Cardiac fibroblast (primary cell): ENCODE measurements at regions not wholly inside any gene's neighbourhood (a gene's known extent, or its start where the extent isn't known, plus 50 kb on each side); places are given as distances from the start of the nearest gene placed in this dataset.
A peak's percentile ranks its signal among the peaks of the same experiment; 100 is the strongest.

Source experiments
- DNase-seq, 2 donors: peaks; one replicate each; pipeline versions ENCODE4 v3.0.0 to v3.0.0-alpha.2; 2010; ENCODE audit warnings: low read depth in 2 of 2
- H3K4me3 ChIP-seq, 2 donors: replicated peaks in 1 of 2; 1 replicate in 1 of 2; 2 replicates in 1 of 2; pipeline ENCODE4 v1.5.1; 2011; ENCODE audit warnings: low read depth in 2 of 2, low read length in 2 of 2, mild to moderate bottlenecking in 2 of 2, moderate library complexity in 1 of 2
- TF ChIP-seq, protein P1 (sequence below): IDR thresholded peaks from one replicate; pipeline ENCODE4 v1.5.1; 2011; ENCODE audit warnings: low read depth, mild to moderate bottlenecking, low read length, inconsistent platforms

DNA sequence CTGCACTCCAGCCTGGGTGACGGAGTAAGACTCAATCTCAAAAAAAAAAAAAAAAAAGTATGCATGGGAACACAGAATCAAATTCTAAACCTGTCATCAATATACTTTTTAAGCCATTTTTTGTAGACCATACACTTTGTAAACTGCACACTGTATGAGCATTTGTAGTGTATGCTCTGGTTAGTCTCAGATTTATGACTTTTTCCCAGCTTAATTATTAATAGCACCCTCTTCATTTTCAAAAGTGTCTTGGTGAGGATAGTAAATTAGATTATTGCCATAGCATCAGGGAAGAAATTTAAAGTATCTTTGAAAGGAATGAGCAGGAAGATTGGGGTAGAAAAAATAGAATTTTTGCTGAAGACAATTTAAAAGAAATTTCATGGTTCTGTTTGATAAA lies 330.8 kb upstream of the RSPO3 start:
- DNase-seq, result no peak
- H3K4me3 ChIP-seq, result no peak overlapping the region
- TF ChIP-seq, protein P1, sequence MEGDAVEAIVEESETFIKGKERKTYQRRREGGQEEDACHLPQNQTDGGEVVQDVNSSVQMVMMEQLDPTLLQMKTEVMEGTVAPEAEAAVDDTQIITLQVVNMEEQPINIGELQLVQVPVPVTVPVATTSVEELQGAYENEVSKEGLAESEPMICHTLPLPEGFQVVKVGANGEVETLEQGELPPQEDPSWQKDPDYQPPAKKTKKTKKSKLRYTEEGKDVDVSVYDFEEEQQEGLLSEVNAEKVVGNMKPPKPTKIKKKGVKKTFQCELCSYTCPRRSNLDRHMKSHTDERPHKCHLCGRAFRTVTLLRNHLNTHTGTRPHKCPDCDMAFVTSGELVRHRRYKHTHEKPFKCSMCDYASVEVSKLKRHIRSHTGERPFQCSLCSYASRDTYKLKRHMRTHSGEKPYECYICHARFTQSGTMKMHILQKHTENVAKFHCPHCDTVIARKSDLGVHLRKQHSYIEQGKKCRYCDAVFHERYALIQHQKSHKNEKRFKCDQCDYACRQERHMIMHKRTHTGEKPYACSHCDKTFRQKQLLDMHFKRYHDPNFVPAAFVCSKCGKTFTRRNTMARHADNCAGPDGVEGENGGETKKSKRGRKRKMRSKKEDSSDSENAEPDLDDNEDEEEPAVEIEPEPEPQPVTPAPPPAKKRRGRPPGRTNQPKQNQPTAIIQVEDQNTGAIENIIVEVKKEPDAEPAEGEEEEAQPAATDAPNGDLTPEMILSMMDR, result no peak

DNA sequence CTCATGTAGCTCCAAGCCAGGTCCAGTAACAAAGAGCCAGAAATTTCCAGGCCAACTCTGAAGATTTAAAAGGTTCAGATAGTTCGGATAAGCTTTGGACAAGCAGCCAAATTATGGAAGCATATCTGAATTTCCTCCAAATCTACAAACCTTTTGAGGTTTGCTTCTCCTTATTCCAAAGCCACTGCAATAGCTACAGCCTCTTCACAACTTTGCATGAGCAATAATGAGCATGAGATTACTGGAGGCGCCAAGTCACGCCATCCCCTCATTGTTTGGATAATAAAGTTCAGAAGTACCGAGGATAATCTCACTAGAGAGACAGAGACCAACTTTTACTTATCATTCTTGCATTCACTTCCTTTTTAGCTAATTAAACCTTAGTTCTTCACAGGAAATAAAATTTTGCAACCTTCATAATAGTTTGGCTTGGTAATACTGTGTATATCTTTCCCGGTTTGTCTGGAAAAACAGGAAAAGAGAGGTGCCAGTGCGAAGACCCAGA lies 329.6 kb upstream of the RSPO3 start:
- H3K4me3 ChIP-seq, result no peak overlapping the region
- TF ChIP-seq, protein P1, result no peak
- DNase-seq, result no peak

DNA sequence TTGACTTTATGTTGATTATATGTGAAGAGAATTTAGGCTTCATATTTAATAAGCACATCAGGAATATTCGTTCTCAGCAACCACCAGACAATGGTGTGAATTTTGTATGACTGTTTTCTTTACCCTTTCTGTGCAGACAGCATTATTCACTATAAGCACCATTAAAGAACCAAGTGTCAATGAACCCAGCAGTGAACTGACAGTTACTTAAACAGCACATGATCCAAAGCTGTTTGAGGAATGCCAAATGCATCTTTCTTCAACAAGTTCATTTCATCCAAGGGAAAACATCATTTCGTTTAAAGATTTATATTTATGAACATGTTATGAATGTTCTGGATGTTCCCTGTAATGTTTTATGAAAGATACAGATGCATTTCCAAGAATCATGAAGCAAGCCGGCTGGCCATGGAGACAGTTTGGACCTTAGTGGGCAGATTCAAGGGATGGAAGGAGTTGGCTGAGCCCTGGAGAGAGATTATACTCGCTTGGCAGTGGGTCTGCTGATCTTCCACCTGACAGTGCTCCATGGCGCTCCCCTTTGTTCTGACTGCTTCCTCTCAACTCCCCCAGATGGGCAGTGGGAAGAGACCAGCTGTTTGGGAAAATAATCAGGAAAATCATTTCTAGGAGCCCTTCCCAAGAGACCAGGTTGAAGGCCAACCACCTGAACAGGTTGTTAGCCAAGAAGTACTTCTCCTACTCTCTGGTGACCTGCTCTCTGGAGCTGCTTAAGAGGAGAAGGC lies 326.0 kb upstream of the RSPO3 start:
- TF ChIP-seq, protein P1, result no peak
- H3K4me3 ChIP-seq, result no peak overlapping the region

DNA sequence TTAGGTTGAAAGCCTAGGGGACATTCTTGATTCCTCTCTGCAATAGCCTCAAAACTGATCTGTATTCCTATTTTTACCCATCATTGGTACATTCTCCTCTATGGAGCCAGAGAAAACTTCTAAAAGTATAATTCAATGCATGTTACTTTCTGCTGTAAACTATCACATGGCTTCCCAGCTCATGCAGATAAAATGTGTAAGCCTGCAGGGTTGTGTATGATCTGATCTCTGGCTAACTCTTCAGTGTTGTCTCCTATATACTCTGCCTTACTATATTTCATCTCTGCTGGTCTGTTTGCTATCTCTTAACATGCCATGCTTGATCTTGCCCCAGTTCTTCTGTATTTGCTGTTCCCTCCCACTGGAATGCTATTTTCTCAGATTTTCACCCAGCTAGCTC lies 323.3 kb upstream of the RSPO3 start:
- no peak overlapping the region for H3K4me3 ChIP-seq
- DNase-seq, result no peak
- TF ChIP-seq, protein P1, result no peak

More for the DNA sequence above, 326.0 kb upstream of the RSPO3 start:
- no peak for DNase-seq

DNA sequence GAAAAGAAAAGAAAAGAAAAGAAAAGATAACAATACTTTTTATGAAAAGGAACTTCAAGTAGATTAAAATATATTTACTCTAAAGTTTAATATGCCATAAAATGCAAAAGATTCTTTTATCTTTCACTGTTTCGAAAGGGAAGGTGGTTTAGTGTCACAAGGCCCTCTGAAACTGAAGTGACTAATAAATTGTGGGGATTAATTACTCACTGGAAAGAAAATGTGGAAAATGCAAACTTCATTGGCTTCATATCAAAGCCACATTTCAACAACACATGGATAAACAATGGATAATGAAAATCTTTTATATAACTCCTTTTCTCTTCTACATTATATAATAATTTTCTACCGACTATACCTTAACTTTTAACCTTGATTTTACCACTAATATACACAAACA lies 320.5 kb upstream of the RSPO3 start:
- DNase-seq, result peak; percentile 7 to 28

DNA sequence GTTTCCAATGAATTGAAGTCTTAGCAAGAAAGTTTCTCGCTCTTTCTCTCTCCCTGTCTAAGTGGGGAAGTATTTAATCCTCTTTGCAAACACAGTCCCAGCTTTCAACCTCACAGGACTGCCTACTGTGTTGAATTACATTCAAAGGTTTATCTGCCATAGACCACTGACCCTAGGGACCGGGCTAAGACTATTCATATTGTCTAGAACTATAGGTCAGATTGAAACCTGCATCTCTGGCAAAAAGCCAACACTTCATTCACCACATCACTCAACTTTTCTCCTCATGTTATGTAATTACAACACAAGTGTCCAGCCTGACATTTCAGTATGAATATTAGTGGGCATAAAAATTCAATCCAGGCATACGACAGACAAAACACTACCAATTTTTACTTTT lies 314.7 kb upstream of the RSPO3 start:
- DNase-seq, result no peak
- no peak overlapping the region for H3K4me3 ChIP-seq
- TF ChIP-seq, protein P1, result no peak

More for the DNA sequence above, 320.5 kb upstream of the RSPO3 start:
- no peak overlapping the region for H3K4me3 ChIP-seq
- TF ChIP-seq, protein P1, result no peak
